ENCODE measurements at regions not wholly inside any gene's neighbourhood (a gene's known extent, or its start where the extent isn't known, plus 50 kb on each side); places are given as distances from the start of the nearest gene placed in this dataset.
A peak's percentile ranks its signal among the peaks of the same experiment; 100 is the strongest.

DNA sequence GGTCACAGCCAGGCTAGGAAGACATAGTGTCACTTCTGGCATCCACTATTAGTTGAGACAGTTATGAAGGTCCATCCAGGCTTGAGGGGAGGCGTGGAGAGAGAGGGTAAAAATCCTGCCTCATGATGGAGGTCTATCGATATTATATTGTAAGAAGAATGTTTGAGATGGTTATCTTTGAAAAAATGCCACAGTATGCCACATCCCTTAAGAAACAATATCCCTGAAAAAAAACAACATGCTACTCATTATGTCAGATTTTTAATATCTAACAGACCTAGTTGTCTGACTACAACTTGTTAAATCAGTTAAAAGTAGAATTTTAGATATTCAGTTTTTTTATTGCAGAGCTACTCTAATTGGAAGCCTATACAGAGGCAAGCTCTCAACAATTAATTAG lies 121.7 kb upstream of the SLC5A12 start:
- H3K4me3 Mint-ChIP-seq (ENCODE audit: unreplicated experiment), result no peak overlapping the region
- peaks cover 76% of the 10 kb centered on the region for H3K4me1 Mint-ChIP-seq (ENCODE audit: low read depth)
- H3K36me3 Mint-ChIP-seq (ENCODE audit: low read depth), result no peaks in the 10 kb centered on the region
- no peak overlapping the region for H3K27ac Mint-ChIP-seq (ENCODE audit: unreplicated experiment)
- no peaks in the 10 kb centered on the region for H3K27me3 Mint-ChIP-seq (ENCODE audit: low read depth)
- TF ChIP-seq, protein P1, sequence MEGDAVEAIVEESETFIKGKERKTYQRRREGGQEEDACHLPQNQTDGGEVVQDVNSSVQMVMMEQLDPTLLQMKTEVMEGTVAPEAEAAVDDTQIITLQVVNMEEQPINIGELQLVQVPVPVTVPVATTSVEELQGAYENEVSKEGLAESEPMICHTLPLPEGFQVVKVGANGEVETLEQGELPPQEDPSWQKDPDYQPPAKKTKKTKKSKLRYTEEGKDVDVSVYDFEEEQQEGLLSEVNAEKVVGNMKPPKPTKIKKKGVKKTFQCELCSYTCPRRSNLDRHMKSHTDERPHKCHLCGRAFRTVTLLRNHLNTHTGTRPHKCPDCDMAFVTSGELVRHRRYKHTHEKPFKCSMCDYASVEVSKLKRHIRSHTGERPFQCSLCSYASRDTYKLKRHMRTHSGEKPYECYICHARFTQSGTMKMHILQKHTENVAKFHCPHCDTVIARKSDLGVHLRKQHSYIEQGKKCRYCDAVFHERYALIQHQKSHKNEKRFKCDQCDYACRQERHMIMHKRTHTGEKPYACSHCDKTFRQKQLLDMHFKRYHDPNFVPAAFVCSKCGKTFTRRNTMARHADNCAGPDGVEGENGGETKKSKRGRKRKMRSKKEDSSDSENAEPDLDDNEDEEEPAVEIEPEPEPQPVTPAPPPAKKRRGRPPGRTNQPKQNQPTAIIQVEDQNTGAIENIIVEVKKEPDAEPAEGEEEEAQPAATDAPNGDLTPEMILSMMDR (IDR thresholded peaks at IDR 0.05), result no peak
- DNase-seq (ENCODE audit: low spot score), result no peak
- peaks cover 1% of the 10 kb centered on the region for H3K9me3 Mint-ChIP-seq (ENCODE audit: low read depth)

DNA sequence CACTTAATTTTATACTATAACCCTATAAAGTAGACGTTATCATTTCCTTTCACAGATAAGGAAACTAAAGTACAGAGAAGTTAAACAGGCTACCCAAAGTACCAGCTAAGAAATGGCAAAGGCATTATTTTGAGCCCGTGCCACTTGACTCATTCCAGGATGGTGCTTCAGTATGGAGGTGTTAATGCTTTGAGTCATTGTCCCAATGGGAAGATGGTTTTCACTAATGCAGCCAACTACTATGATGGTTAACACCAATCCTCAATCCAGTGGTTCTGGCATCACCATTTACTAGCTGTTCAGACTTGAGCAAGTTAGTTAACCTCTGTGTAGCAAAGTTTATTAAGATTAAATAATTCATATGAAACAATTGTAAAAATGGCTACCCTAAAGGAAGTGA lies 123.1 kb upstream of the SLC5A12 start:
- no peak for DNase-seq (ENCODE audit: low spot score)

DNA sequence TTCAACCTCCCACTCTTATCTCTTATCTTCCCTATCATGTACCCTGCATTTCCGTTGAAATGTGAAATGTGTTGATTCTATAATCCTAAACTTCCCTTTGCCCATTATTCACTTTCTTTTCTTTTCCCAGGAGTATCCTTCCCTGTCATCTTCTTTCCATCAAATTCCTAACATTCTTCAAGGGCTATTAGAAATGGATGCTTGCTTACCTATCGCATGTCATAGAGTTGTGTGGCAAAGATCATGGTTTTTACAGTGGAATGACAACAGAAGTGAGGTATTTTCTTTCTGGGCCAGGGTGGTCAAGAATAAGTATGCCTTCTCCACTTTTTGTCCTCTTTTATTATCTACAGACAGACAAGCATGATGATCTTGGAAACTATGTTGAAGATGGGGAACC lies 124.4 kb upstream of the SLC5A12 start:
- H3K36me3 Mint-ChIP-seq (ENCODE audit: low read depth), result no peaks in the 10 kb centered on the region
- no peak overlapping the region for H3K4me3 Mint-ChIP-seq (ENCODE audit: unreplicated experiment)
- no peaks in the 10 kb centered on the region for H3K27me3 Mint-ChIP-seq (ENCODE audit: low read depth)
- TF ChIP-seq, protein P1 (IDR thresholded peaks at IDR 0.05), result no peak
- H3K4me1 Mint-ChIP-seq (ENCODE audit: low read depth), result peaks cover 75% of the 10 kb centered on the region
- no peak for DNase-seq (ENCODE audit: low spot score)
- H3K27ac Mint-ChIP-seq (ENCODE audit: unreplicated experiment), result peak overlapping the region; percentile 39
- no peaks in the 10 kb centered on the region for H3K9me3 Mint-ChIP-seq (ENCODE audit: low read depth)

More for the DNA sequence above, 123.1 kb upstream of the SLC5A12 start:
- TF ChIP-seq, protein P1 (IDR thresholded peaks at IDR 0.05), result no peak
- Mint-ChIP-seq H3K9me3 (ENCODE audit: low read depth) (no peaks in the 10 kb centered on the region), H3K4me3 (ENCODE audit: unreplicated experiment) (no peak overlapping the region), H3K27me3 (ENCODE audit: low read depth) (no peaks in the 10 kb centered on the region), H3K36me3 (ENCODE audit: low read depth) (no peaks in the 10 kb centered on the region), H3K27ac (ENCODE audit: unreplicated experiment) (no peak overlapping the region), H3K4me1 (ENCODE audit: low read depth) (peaks cover 77% of the 10 kb centered on the region)

DNA sequence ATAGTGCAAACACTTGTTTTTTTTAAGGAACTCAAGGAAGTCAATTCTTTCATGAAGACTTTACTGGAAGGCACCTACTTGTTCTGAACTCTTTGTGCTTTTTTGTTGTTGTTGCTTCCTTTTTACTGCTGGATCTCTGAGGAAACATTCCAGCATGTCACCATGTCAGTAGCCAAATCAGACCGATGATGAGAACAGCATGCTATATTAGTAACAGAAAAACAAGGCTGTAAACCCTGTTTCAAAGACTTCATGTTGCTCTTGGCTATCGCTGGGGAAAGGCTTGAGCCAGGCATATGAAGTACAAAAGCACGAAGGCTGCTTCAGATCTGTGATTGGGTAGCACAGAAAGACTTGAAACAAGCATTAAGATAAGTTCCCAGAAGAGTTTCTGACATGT lies 125.6 kb upstream of the SLC5A12 start:
- peak overlapping the region; percentile 88 for H3K27ac Mint-ChIP-seq (ENCODE audit: unreplicated experiment)
- H3K9me3 Mint-ChIP-seq (ENCODE audit: low read depth), result no peaks in the 10 kb centered on the region

DNA sequence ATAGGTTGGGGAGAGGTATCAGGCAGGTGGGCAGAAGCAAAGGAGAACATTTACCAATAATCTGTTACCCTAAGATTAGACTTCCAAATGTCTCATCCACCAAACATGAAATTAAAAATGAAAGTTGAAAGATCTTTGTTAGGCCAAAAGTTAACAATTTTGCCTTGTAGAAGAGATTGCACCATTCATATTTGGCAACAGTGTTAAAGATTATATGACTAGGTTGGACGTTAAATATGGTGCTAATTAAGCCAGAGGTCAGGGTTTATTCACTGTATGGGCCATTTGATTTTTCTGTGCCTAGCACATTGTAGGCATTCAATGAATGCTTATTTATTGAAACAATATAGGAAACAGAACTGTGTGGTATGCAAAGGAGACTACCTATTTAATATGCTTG lies 126.1 kb upstream of the SLC5A12 start:
- Mint-ChIP-seq H3K36me3 (ENCODE audit: low read depth) (no peaks in the 10 kb centered on the region), H3K4me3 (ENCODE audit: unreplicated experiment) (no peak overlapping the region), H3K27ac (ENCODE audit: unreplicated experiment) (peak overlapping the region; percentile 88)

More for the DNA sequence above, 125.6 kb upstream of the SLC5A12 start:
- Mint-ChIP-seq H3K27me3 (ENCODE audit: low read depth) (no peaks in the 10 kb centered on the region), H3K4me3 (ENCODE audit: unreplicated experiment) (no peak overlapping the region), H3K4me1 (ENCODE audit: low read depth) (peaks cover 70% of the 10 kb centered on the region), H3K36me3 (ENCODE audit: low read depth) (no peaks in the 10 kb centered on the region)
- DNase-seq (ENCODE audit: low spot score), result no peak
- TF ChIP-seq, protein P1 (IDR thresholded peaks at IDR 0.05), result no peak

More for the DNA sequence above, 126.1 kb upstream of the SLC5A12 start:
- TF ChIP-seq, protein P1 (IDR thresholded peaks at IDR 0.05), result no peak
- Mint-ChIP-seq H3K9me3 (ENCODE audit: low read depth) (no peaks in the 10 kb centered on the region), H3K27me3 (ENCODE audit: low read depth) (no peaks in the 10 kb centered on the region), H3K4me1 (ENCODE audit: low read depth) (peaks cover 70% of the 10 kb centered on the region)
- DNase-seq (ENCODE audit: low spot score), result no peak
